ENCODE measurements at regions not wholly inside any gene's neighbourhood (a gene's known extent, or its start where the extent isn't known, plus 50 kb on each side); places are given as distances from the start of the nearest gene placed in this dataset.
A peak's percentile ranks its signal among the peaks of the same experiment; 100 is the strongest.
"Not testable (repeated sequence)": the region's sequence is repeated elsewhere in the genome, so short reads cannot be mapped to it uniquely, and the experiment has no call there.

DNA sequence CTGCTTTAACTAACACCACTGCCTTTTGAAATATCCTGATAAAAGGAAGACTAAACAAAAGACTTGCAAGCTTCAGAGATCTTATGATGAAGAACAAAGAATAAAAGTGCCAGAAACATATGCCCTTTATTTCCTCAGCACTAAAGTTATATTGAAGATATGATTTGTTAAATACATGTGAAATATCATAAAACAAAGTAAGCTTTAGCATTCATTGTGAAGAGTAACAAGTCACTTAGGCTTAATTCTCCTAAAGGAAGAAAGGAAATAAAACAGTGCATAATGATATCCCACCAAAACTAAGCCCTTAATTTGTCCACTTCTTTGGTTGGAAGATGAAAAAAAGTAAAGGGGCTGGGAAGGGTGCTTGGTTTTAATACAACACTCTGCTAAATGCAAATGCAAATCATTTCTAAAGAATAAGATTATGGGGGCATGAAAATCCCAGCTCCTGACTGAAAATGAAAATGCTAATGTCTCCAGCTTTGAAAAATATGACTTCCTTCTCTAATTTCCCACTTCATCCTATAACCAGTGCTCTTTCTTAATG lies 227.2 kb downstream of the FAT4 start:
- in situ Hi-C loops (cut with HindIII; ENCODE audit: low pct_unique_long_range_greater_than_20kb, low sequenced_read_pairs) = no loop called here
- no peak for DNase-seq (ENCODE audit: low read depth)

- in situ Hi-C loops (cut with HindIII; ENCODE audit: low pct_unique_long_range_greater_than_20kb, low sequenced_read_pairs) = no loop called here
- DNase-seq (ENCODE audit: low read depth) = no peak
Measured at GRCh38 chr4:125546272-125546671, 231.5 kb downstream of the FAT4 start.

DNA sequence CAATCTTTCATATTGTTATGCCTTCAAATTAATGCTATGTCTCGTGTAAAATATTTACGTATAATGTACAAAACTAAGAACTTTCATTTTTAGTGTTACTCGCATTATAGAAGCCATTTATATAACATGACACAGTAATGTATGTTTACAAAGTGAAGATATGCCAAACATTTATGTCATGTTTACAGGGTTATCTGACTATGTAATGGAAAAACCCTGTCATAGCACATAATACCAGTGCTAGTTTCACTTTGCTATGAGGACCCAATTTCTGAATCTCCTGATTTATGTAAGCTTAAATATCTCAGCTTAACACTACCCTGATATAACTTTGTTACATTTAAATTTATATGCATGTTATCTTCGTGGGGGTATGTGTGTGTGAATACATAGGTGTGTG lies 233.1 kb downstream of the FAT4 start:
- DNase-seq (ENCODE audit: low read depth) = no peak
- in situ Hi-C loops (cut with HindIII; ENCODE audit: low pct_unique_long_range_greater_than_20kb, low sequenced_read_pairs) = no loop called here

DNA sequence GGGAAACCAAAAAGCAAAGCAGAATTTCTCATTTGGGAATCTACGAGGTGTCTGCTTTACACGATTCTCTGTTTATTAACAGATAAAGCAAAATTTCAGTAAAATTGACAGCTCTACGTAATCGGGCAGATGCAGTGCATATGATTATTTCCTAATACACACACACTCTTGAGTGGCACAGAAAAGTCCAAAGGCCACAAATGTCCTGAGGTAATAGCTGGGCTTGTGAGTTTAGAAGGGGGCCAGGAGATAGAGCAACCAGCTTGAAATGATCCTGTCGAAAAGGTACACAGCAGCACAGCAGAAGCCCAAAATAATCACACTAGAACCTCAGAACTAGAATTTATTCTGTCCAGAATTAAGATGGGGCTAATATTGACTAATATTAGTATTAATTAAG lies 236.0 kb downstream of the FAT4 start:
- no peak for DNase-seq (ENCODE audit: low read depth)
- in situ Hi-C loops (cut with HindIII; ENCODE audit: low pct_unique_long_range_greater_than_20kb, low sequenced_read_pairs) = no loop called here

DNA sequence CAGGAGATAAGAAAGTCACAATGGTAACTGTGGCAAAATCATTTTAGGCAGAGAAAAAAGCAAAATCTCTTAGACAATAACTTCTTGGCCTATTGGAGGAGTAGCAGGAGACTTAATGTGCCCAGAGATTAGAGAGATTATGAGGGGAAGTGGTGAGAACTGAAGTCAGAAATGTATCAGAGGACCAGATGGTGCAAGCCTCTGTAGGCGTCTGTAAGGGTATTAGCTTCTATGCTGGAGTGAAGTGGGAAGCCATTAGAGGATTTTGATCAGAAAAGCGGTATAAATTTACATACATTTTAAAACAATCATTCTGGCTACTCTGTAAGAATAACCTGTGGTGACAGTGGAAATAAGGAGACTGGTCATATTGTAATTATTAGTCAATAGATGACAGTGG lies 236.7 kb downstream of the FAT4 start:
- no peak for DNase-seq (ENCODE audit: low read depth)
- in situ Hi-C loops (cut with HindIII; ENCODE audit: low pct_unique_long_range_greater_than_20kb, low sequenced_read_pairs) = no loop called here

DNA sequence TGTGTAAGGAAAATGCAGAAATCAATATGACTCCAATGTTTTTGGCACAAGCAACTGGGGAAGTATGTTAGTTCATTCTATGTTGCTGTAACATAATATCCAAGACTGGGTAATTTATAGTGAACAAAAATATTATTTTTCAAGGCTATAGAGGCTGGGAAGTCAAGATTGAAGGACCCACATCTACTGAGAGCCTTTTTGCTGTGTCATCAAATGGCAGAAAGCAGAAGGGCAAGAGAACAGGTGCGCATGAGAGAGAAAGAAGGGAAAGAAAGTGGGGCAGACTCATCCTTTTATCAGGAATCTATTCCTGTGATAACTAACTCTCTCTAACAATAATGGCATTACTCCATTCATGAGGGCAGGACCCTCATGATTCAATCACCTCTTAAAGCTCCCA lies 237.2 kb downstream of the FAT4 start:
- in situ Hi-C loops (cut with HindIII; ENCODE audit: low pct_unique_long_range_greater_than_20kb, low sequenced_read_pairs) = no loop called here
- DNase-seq (ENCODE audit: low read depth) = no peak

- DNase-seq (ENCODE audit: low read depth) = no peak
- in situ Hi-C loops (cut with HindIII; ENCODE audit: low pct_unique_long_range_greater_than_20kb, low sequenced_read_pairs) = no loop called here
Measured at GRCh38 chr4:125572601-125573000, 257.8 kb downstream of the FAT4 start.

GRCh38 chr4:125573368-125573767 lies 258.6 kb downstream of the FAT4 start:
- in situ Hi-C loops (cut with HindIII; ENCODE audit: low pct_unique_long_range_greater_than_20kb, low sequenced_read_pairs) = no loop called here
- DNase-seq (ENCODE audit: low read depth) = no peak

DNA sequence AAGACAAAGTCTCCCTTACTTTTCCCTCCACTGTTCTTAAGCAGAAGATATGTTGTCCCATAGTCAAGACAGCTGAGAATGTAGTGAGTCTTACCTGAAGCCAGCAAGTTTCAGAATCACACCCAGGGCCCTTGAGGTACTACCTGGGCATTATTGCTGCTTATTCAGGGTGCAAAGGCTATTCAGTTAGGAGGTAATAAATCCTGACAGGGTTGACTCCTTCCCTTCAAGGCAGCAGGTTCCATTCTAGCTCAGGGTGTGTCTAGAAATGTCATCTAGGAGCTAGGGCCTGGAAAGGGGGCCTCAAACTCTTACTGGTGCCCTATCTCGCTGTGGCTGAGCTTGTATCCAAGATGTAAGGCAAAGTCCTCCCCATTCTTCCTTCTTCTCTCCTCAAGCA lies 259.0 kb downstream of the FAT4 start:
- in situ Hi-C loops (cut with HindIII; ENCODE audit: low pct_unique_long_range_greater_than_20kb, low sequenced_read_pairs) = no loop called here

GRCh38 chr4:125582302-125582701 lies 267.5 kb downstream of the FAT4 start:
- in situ Hi-C loops (cut with HindIII; ENCODE audit: low pct_unique_long_range_greater_than_20kb, low sequenced_read_pairs) = no loop called here
- no peak for DNase-seq (ENCODE audit: low read depth)

More for the DNA sequence above, 259.0 kb downstream of the FAT4 start:
- no peak for DNase-seq (ENCODE audit: low read depth)

- peak; percentile 8 for DNase-seq (ENCODE audit: low read depth)
- in situ Hi-C loops (cut with HindIII; ENCODE audit: low pct_unique_long_range_greater_than_20kb, low sequenced_read_pairs) = no loop called here
Measured at GRCh38 chr4:125590158-125590557, 275.4 kb downstream of the FAT4 start.

- in situ Hi-C loops (cut with HindIII; ENCODE audit: low pct_unique_long_range_greater_than_20kb, low sequenced_read_pairs) = no loop called here
- DNase-seq (ENCODE audit: low read depth) = no peak
Measured at GRCh38 chr4:125591290-125591689, 276.5 kb downstream of the FAT4 start.

- in situ Hi-C loops (cut with HindIII; ENCODE audit: low pct_unique_long_range_greater_than_20kb, low sequenced_read_pairs) = no loop called here
- DNase-seq (ENCODE audit: low read depth) = no peak
Measured at GRCh38 chr4:125594056-125594602, 279.4 kb downstream of the FAT4 start.

DNA sequence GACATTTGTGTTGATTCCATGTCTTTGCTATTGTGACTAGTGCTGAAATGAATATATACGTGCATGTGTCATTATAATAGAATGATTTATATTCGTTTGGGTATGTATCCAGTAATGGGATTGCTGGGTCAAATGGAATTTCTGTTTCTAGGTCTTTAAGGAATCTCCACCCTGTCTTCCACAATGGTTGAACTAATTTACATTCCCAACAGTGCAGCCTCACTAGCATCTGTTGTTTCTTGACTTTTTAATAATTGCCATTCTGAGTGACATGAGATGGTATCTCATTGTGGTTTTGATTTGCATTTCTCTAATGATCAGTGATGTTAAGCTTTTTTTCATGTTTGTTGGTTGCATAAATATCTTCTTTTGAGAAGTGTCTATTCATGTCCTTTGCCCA lies 291.2 kb downstream of the FAT4 start:
- in situ Hi-C loops (cut with HindIII; ENCODE audit: low pct_unique_long_range_greater_than_20kb, low sequenced_read_pairs); DNase-seq (ENCODE audit: low read depth): not testable (repeated sequence)

- in situ Hi-C loops (cut with HindIII; ENCODE audit: low pct_unique_long_range_greater_than_20kb, low sequenced_read_pairs) = no loop called here
Measured at GRCh38 chr4:125620066-125620860, 305.5 kb downstream of the FAT4 start.

GRCh38 chr4:125624951-125625350 lies 310.2 kb downstream of the FAT4 start:
- no peak for DNase-seq (ENCODE audit: low read depth)
- in situ Hi-C loops (cut with HindIII; ENCODE audit: low pct_unique_long_range_greater_than_20kb, low sequenced_read_pairs) = no loop called here

More at GRCh38 chr4:125620066-125620860, 305.5 kb downstream of the FAT4 start:
- DNase-seq (ENCODE audit: low read depth) = no peak

DNA sequence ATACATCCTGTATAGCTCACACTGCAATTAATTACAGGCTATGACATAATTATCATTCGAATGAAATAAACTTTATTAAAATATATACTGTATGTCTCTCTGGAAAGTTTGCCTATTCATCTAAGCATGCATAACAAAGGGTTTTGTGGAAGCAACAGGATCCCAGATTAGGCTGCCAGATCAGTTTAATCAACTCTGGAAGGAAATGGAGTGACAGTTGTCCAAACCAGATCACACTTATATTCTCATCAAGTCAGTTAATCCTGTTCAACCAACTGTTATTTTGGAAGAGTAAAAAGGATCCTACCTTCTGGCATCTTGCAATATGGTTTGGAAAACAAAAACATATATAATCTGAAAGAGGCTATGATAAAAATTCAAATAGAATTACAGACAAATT lies 312.2 kb downstream of the FAT4 start:
- no peak for DNase-seq (ENCODE audit: low read depth)
- in situ Hi-C loops (cut with HindIII; ENCODE audit: low pct_unique_long_range_greater_than_20kb, low sequenced_read_pairs) = no loop called here

- DNase-seq (ENCODE audit: low read depth) = peak; percentile 2
- in situ Hi-C loops (cut with HindIII; ENCODE audit: low pct_unique_long_range_greater_than_20kb, low sequenced_read_pairs) = no loop called here
Measured at GRCh38 chr4:125639182-125639621, 324.4 kb downstream of the FAT4 start.

DNA sequence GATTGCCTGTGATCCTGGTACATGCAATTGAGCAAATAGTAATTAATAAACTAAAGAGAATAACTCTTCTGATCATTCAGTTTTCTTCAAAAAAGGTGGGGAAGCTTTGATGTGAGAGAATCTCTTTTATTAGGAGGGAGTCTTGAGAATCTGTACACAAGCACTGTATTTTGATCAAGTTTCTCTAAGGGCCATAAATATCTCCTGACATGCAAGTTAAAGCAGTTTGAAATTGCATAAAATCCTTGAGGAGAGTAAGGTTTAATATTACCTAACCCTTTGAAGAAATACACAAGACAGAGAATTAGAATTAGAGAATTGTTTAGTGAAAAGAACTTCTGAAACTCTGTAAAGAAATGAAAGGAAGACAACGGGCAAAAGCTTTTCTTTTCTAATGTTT lies 326.9 kb downstream of the FAT4 start:
- DNase-seq (ENCODE audit: low read depth) = no peak
- in situ Hi-C loops (cut with HindIII; ENCODE audit: low pct_unique_long_range_greater_than_20kb, low sequenced_read_pairs) = no loop called here

DNA sequence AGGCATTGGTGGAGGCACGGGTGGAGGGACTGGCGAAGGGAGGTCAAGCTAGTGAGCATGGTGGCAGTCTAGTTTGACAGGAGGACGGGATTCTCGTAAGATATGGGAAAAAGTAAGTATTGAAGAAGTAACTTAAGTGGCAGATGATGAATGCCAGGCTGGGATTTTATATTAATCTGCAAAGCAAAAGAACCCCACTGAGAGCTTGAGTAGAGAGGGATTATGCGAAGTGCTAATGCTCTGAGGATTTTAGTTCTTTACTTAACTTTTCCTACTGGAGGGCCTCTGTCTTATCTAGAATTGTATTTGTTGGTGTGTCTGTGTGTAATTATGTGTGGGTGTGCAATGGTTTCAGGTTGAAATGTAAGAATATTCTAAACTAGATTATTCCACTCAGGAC lies 327.9 kb downstream of the FAT4 start:
- no peak for DNase-seq (ENCODE audit: low read depth)
- in situ Hi-C loops (cut with HindIII; ENCODE audit: low pct_unique_long_range_greater_than_20kb, low sequenced_read_pairs) = no loop called here

Measured in Caki2 (cell line).